SKM-1 treated with dmso at 0.1 percent for 144 hours (cell line): ENCODE measurements at regions not wholly inside any gene's neighbourhood (a gene's known extent, or its start where the extent isn't known, plus 50 kb on each side); places are given as distances from the start of the nearest gene placed in this dataset.

Experiments
- DNase-seq: peaks from one replicate; lab custom pipeline; 2025; ENCODE audit not compliant: unreplicated experiment; lab: John Stamatoyannopoulos, UW

DNA sequence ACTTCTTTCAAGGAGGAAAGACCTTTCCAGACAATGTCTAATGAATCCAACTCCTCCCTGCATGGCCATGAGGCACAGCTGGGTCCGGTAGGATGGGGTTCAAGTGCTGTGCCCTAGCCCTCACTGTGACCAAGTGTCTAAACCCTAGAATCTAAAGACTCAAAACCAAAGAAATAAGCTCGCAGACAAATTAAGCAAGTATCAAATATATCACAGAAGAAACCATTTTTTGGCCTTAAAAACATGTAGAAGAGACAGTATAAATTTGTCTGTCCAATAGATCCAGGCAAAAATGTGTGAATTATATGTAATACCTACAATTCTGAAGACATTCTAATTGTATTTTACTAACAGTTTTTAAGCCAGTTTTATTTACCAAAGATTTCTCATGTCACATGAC is 56.4 kb upstream of the WDR17 start:
- no peak for DNase-seq

- no peak for DNase-seq
These were observed 54.1 kb upstream of the WDR17 start for GRCh38 chr4:176011529-176011928.

DNA sequence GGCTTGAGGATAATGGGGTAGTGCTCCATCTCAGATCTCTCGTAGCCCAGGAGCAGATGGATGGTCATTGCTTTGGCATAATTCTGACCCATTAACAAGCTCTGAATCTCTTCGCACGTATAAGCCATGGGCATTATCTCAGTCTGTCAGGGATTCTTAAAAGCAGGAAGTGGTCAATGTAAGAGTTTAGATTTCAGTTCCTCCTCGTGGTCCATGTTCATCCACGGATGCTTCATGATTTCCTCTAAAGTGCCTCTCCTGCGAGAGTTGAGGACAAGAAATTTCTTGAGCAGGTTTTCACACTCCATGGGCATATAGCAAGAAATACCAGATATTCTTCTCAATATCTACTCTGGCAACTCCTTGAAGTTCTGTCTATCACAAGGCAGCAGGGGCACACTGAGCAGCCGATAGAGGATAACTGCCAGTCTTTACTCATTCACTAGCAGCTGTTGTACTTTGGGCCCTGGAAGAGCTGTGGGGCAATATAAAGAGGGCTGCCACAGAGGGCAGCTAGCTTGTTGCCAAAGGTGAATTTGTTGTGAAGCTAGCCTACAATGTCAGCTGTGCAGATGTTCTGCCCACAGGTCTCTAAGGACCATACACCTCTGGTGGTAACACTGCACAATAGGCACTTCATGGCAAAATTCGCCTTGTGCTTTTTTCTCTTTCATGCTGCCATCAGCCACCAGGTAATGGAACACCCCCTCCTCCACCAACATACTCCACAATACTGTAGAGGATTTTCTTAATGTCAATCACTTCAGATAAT is 52.0 kb upstream of the WDR17 start:
- peak; percentile 84 for DNase-seq

- no peak for DNase-seq
These were observed 51.0 kb upstream of the WDR17 start for GRCh38 chr4:176014583-176015108.
